Kidney capillary endothelial cell (primary cell): ENCODE measurements at regions not wholly inside any gene's neighbourhood (a gene's known extent, or its start where the extent isn't known, plus 50 kb on each side); places are given as distances from the start of the nearest gene placed in this dataset.
A peak's percentile ranks its signal among the peaks of the same experiment; 100 is the strongest.
"Not testable (repeated sequence)": the region's sequence is repeated elsewhere in the genome, so short reads cannot be mapped to it uniquely, and the experiment has no call there.

Source experiments
- DNase-seq: peaks from one replicate; pipeline ENCODE4 v3.0.0-alpha.2; 2018; ENCODE audit warnings: low spot score

DNA sequence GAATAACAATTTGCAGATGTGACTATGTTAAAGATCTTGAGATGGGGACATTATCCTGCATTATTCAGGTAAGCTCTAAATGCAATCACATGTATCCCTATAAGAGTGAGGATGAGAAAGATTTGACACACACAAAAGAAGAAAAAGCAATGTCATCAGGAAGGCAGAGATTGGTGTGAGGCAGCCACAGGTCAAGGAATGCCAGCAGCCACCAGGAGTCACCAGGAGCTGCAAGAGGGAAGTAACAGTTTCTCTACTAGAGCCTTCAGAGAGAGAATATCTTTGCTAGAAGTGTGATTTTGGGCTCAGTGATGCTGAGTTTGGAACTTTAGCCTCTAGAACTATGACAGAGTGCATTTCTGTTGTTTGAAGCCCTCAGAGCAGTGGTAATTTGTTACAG is 700.3 kb upstream of the SEMA3D start:
- DNase-seq = no peak

- DNase-seq = peak; percentile 8
Measured at GRCh38 chr7:85882335-85882734, 695.5 kb upstream of the SEMA3D start.

GRCh38 chr7:85875398-85875797 is 688.5 kb upstream of the SEMA3D start:
- DNase-seq = no peak

DNA sequence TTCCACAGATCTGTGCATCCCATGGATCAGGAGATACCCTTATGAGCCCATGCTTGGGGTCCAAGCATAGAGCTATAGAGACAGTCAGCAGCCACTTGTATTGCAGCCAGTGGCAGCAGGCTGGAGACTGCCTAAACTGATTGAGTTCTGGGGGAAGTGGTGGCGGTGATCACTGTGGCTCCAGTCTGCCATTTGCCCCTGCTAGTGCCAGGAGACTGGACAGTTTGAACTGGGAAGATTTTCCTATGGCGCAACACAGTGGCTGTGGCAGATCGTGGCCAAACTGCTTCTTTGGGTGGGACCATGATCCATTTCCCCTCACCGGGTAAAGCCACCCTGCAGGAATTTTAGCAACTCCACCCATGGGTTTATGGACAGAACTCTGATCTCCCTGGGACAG is 679.7 kb upstream of the SEMA3D start:
- no peak for DNase-seq

DNA sequence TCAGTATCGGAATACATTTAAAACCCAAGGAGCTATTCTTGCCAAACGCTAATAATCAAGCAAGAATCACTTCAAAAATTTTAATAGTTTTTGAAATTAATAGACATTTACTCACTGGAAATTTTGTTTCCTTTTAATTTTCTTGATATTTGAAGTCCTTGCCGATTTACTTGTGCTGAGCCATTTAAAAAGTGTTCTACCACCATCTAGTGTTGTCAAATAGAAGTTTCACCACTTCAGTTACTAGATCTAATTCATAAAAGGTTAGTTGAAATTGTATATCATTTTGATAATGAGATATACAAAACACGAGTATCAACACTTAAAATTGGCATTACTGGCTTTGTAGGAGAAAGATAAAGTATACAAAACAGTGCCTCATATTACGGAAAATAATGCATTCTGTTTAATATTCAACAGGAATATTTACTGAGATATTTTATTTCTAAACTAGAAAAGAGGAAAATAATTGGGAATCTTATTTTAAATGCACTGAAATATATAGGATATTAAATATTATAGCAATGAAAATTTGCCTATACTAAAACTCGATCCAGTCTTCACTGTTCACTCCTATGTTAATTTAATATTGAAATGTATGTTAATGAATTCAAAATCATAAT is 664.8 kb upstream of the SEMA3D start:
- DNase-seq = peak; percentile 14

GRCh38 chr7:85850381-85850780 is 663.5 kb upstream of the SEMA3D start:
- DNase-seq = no peak

GRCh38 chr7:85840554-85840953 is 653.7 kb upstream of the SEMA3D start:
- no peak for DNase-seq

DNA sequence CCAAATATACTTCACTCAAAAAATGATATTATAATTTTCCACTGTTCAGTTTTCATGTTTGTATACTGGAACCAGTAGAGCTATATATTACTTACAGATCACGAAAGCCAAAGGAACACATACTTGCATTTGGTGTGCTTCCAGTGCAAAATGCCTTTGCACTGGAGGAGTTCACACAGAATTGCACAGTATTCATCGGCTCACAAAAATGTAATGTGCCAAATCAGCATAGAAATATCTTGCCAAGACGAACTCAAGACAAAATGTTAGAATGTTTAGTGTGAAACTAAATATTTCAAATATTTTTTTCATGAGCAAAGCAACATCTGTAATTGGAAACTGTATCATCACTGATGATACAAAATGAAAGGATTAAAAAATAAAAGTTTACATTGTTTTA is 646.2 kb upstream of the SEMA3D start:
- no peak for DNase-seq

- DNase-seq = no peak
Measured at GRCh38 chr7:85830982-85831381, 644.1 kb upstream of the SEMA3D start.

DNA sequence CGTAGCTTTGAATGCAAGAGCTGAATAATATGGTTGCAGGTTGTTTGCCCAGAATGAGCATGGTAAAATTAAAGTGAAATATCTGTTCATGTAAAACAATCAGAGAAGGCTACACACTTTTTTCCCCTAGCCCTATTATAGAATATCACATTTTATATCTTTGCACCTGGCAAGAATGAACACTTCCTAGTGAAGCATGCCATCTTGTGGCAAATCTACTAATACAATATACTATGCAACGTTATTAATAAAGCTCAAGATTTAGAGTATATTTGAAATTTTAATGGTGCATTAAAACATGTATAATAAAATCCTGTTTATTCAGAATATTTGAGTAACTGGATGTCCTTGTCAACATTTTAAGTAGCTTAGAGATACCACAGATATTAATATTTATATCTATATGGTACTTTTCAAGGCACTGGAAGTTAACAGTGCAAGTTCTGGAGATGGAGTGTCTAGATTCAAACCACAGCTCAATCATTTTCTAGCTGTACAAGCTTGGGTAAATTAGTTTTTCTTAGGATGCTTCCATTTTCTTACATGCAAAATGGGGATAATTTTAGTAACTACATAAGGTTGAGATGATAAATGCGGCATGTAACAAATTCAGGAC is 643.1 kb upstream of the SEMA3D start:
- DNase-seq = peak; percentile 4

DNA sequence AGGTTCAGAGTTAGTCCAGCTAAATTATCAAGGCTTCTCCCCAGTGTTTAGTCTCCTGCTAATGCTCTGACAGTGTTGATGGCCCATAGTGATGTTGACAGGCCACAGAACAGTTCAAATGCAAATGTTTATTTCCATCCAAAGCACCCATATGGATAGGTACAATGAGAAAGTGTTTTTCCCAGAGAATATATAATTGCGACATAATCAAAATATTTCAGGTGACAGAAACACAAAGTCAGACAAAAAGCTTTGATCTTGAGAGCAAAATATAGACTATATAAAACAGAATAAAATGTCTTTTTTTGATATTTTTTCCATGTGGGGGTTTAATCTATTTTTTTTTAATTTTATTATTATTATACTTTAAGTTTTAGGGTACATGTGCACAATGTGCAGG is 642.3 kb upstream of the SEMA3D start:
- DNase-seq = no peak

- no peak for DNase-seq
Measured at GRCh38 chr7:85828614-85829013, 641.8 kb upstream of the SEMA3D start.

DNA sequence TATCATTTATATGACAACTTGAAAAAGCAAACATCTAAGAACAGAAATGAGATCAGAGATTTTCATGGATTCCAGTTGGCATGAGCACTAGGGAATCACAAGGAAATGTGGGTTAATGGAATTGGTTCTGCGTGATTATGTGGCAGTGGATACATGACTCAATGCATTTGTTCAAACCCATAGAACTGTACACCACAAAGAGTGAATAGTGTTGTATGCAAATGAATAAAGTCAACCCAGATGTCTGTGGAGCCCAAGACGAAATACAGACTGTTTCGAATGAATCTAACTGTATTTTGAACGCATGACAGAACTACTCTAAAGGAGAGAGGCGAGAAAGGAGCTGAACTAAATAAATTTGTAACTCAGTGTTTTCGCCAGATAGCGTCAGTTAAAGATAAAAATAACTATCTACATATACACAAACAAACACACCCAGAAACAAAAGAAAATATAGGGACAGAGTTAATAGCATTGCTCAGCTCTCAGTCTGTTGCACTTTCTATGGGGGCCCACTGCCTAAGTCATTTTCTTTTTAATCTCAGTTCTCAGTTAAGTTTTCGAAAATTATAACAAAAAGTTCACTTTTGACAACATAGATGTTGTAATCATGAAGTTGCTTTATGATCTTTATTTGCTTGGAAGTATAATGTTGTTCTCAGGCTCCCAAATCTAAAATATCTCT is 636.7 kb upstream of the SEMA3D start:
- DNase-seq = no peak

GRCh38 chr7:85821926-85822325 is 635.1 kb upstream of the SEMA3D start:
- DNase-seq = no peak

DNA sequence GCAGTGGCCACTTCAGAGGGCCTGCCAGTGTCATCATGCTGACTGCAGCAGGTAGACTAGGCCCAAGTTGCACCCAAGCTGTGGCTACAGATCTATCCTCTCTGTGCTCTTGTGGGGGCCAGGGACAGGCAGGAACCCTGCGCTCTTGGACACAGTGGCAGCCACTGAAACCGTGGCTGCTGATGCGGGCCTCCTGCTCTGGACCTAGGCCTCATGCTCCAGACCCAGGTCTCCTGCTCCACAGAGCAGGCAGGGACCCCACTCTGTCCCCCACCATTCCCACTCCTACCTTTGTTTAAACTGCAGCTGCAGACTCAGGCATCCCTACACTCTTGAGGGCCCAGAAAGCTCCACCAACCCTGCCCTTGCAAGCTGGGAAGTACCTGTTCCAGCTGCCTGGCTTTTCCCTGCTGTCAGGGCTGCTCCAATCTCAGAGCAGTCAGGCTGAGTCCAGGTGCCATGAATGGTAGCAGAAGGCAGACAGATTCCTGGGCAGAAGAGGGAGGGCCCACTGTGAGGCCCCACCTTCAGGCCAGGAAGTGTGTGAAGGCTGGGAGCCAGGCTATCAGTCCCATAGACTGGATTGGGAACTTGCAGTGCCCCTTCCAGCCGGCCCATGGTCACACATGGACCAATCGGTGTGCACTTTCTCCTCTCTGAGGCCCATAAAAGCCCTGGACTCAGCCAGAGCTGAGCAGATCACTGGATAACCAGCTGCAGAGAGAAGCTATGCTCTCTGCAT is 634.0 kb upstream of the SEMA3D start:
- no peak for DNase-seq

DNA sequence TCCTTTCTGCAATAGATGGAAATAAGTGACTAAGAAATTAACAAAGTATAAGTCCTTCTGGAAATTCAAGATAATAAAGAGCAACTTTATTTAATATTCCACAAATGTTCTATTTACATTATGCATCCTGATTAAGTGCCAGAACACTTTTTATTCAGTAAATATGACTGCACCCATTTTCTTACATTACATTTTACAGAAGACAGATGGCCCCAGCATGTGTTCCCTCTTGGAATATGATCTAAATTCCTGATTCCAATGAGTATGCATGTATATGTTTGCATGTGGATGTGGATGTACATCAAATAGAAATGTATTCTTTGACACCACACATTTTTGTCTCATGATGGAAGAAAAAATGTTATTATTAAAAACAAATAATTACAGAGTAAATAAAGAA is 628.7 kb upstream of the SEMA3D start:
- no peak for DNase-seq

DNA sequence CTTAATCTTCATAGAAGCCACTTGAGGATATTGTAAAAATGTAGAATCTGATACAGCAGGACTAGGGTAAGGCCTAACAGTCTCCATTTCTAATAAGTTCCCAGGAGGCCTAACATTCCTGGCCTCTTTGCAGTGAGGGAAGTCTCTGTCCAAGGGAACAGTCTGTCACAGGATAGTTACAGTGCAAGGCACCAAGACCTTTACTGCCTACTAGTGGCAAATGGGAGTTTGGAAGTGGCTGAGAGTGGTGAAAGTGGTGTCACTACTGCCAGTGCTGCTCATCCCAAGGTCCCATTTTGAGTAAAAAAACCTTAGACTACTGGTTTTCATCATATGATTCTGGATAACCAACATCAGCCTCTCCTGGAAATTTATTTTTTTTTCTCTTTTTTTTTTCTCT is 619.5 kb upstream of the SEMA3D start:
- DNase-seq = no peak

DNA sequence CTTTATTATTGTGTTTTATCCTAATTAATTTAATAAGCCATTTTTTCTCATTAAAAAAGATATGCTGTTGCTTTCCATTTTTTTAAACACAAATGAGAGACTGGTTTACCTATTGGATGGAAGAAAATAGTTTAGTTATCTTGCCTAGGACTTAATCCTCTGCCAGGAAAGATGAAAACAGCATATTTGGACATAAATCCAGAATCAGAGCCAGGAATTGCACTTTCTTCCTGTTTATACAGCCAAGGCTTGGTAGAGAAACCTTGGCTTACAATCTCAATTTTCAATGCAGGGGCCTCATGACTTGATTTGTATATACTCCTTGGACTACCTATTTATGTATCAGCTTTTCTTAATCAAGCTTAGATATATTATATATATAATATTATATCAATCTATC is 618.8 kb upstream of the SEMA3D start:
- no peak for DNase-seq

DNA sequence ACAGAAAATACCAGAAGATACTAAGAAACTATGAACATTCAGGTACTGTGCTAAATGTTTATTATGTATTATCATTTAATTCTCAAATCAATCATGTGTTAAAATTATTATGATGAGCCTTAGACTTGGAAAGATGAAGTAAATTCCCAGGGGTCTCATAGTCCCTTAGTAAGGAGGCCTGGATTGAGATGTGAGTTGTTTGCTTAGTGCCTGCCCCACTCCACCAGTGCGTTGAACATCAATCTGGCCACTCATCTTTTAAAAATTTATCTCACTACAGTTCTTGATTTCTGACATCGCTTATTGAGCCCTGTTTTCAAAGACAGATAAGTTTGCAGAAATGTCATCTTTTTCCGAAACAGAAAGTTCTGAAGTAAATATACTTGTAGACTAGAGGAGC is 618.4 kb upstream of the SEMA3D start:
- no peak for DNase-seq

DNA sequence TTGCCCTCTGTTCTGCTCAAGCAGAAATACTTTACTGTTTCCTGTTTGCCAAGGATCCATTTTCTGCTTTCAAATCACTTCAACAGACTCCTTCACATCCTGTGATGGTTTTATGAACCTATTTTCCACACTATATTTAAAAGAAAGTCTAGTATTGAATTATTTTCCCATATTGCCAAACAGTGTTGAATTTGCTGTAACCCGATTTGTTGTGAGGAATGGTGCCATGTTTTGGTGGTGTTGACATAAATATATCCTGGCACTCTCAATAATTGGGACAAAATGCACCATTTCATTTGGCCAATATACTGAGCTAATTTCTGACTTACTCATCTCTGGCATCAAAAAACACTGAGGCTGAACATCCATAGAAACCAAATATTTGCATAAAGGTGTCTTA is 615.4 kb upstream of the SEMA3D start:
- DNase-seq = no peak

DNA sequence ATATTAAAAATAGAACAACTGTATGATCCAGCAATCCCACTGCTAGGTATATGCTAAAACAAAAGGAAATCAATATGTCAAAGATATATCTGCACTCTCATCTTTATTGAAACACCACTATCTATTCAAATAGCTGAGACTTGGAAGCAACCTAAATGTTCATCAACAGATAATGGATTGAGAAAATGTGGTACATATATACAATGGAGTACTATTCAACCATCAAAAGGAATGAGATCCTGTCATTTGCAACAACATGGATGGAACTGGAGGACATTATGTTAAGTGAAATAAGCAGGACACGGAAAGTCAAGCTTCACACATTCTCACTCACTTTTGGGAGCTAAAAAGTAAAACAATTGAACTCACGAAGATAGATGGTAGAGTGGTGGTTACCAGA is 610.1 kb upstream of the SEMA3D start:
- DNase-seq = no peak

DNA sequence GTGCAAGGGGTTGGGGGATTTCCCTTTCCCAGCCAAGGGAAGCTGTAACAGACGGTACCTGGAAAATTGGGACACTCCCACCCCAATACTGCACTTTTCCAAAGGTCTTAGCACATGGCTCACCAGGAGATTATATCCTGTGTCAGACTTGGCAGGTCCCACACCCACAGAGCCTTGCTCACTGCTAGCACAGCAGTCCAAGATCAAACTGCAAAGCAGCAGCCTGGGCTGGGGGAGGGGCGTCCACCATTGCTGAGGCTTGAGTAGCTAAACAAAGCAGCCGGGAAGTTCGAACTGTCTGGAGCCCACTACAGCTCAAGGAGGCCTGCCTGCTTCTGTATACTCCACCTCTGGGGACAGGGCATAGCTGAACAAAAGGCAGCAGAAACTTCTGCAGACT is 604.2 kb upstream of the SEMA3D start:
- DNase-seq = not testable (repeated sequence)

GRCh38 chr7:85781606-85782005 is 594.8 kb upstream of the SEMA3D start:
- DNase-seq = no peak
